Esophagus squamous epithelium (tissue), 4 donors: ENCODE measurements at regions not wholly inside any gene's neighbourhood (a gene's known extent, or its start where the extent isn't known, plus 50 kb on each side); places are given as distances from the start of the nearest gene placed in this dataset.

Experiments used
- POLR2A ChIP-seq, 4 donors: fragments of 450-650 bp; IDR thresholded peaks; one replicate each; pipeline ENCODE4 v1.6.1; 2017; ENCODE audit warnings: antibody characterized with exemption in 4 of 4, mild to moderate bottlenecking in 4 of 4, moderate library complexity in 3 of 4
- TF ChIP-seq, protein P1 (sequence below), 6 experiments: fragments of 450-650 bp in 4 of 6; fragments of 200-600 bp in 2 of 6; sonication (generic) in 2 of 6; IDR thresholded peaks; one replicate each; pipeline ENCODE4 v1.5.1; 2016 to 2019; ENCODE audit warnings: antibody characterized with exemption in 6 of 6, mild to moderate bottlenecking in 4 of 6, moderate library complexity in 4 of 6

GRCh38 chr2:78699696-78700095 is 325.8 kb upstream of the REG3G start:
- TF ChIP-seq POLR2A (IDR thresholded peaks at IDR 0.05) = no peak
- TF ChIP-seq, protein P1, sequence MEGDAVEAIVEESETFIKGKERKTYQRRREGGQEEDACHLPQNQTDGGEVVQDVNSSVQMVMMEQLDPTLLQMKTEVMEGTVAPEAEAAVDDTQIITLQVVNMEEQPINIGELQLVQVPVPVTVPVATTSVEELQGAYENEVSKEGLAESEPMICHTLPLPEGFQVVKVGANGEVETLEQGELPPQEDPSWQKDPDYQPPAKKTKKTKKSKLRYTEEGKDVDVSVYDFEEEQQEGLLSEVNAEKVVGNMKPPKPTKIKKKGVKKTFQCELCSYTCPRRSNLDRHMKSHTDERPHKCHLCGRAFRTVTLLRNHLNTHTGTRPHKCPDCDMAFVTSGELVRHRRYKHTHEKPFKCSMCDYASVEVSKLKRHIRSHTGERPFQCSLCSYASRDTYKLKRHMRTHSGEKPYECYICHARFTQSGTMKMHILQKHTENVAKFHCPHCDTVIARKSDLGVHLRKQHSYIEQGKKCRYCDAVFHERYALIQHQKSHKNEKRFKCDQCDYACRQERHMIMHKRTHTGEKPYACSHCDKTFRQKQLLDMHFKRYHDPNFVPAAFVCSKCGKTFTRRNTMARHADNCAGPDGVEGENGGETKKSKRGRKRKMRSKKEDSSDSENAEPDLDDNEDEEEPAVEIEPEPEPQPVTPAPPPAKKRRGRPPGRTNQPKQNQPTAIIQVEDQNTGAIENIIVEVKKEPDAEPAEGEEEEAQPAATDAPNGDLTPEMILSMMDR (IDR thresholded peaks at IDR 0.05) = no peak
